ENCODE measurements at regions not wholly inside any gene's neighbourhood (a gene's known extent, or its start where the extent isn't known, plus 50 kb on each side); places are given as distances from the start of the nearest gene placed in this dataset.

DNA sequence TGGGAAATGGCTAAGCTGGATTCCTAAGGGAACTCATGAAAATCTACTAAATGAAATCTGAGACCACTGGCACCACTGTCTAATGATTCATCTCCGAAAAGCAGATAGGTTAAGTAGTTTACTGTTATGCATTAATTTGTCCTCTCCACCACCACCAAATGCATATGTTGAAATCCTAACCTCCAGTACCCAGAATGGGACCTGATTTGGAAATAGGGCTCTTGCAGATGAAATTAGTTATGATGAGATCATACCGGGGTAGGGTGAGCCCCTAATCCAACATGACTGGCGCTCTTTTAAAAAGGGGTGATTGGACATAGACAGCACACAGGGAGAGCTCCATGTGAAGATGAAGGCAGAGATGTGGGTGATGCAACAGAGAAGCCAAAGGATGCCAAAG is 124.9 kb upstream of the GUCY1A1 start:
- no peak overlapping the region for H3K4me2 ChIP-seq
- H2AFZ ChIP-seq = no peak overlapping the region

DNA sequence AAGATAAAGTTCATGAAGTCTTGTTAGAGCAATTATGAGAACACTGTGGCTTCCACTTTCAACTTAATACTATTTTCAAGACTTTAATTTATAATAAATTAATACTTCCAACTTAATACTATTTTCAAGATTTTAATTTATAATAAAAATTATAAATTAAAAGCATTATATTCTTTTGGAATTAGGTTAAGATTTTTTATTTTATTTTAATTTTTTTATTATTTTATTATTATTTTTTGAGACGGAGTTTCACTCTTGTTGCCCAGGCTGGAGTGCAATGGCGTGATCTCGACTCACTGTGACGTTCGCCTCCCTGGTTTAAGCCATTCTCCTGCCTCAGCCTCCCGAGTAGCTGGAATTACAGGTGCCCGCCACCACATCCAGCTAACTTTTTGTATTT is 126.0 kb upstream of the GUCY1A1 start:
- no peaks in the 10 kb centered on the region for H3K4me1 ChIP-seq (ENCODE audit: insufficient read depth)
- H3K27me3 ChIP-seq (ENCODE audit: insufficient read depth) = no peaks in the 10 kb centered on the region
- H3F3A ChIP-seq (replicated peaks; ENCODE audit: low read depth) = no peaks in the 10 kb centered on the region
- no peaks in the 10 kb centered on the region for H3K79me2 ChIP-seq (replicated peaks; ENCODE audit: insufficient read depth)
- no peak overlapping the region for H3K4me3 Mint-ChIP-seq
- no peaks in the 10 kb centered on the region for H3K4me1 Mint-ChIP-seq
- H3K9me2 ChIP-seq (ENCODE audit: insufficient read depth) = no peaks in the 10 kb centered on the region
- TF ChIP-seq, protein P1, sequence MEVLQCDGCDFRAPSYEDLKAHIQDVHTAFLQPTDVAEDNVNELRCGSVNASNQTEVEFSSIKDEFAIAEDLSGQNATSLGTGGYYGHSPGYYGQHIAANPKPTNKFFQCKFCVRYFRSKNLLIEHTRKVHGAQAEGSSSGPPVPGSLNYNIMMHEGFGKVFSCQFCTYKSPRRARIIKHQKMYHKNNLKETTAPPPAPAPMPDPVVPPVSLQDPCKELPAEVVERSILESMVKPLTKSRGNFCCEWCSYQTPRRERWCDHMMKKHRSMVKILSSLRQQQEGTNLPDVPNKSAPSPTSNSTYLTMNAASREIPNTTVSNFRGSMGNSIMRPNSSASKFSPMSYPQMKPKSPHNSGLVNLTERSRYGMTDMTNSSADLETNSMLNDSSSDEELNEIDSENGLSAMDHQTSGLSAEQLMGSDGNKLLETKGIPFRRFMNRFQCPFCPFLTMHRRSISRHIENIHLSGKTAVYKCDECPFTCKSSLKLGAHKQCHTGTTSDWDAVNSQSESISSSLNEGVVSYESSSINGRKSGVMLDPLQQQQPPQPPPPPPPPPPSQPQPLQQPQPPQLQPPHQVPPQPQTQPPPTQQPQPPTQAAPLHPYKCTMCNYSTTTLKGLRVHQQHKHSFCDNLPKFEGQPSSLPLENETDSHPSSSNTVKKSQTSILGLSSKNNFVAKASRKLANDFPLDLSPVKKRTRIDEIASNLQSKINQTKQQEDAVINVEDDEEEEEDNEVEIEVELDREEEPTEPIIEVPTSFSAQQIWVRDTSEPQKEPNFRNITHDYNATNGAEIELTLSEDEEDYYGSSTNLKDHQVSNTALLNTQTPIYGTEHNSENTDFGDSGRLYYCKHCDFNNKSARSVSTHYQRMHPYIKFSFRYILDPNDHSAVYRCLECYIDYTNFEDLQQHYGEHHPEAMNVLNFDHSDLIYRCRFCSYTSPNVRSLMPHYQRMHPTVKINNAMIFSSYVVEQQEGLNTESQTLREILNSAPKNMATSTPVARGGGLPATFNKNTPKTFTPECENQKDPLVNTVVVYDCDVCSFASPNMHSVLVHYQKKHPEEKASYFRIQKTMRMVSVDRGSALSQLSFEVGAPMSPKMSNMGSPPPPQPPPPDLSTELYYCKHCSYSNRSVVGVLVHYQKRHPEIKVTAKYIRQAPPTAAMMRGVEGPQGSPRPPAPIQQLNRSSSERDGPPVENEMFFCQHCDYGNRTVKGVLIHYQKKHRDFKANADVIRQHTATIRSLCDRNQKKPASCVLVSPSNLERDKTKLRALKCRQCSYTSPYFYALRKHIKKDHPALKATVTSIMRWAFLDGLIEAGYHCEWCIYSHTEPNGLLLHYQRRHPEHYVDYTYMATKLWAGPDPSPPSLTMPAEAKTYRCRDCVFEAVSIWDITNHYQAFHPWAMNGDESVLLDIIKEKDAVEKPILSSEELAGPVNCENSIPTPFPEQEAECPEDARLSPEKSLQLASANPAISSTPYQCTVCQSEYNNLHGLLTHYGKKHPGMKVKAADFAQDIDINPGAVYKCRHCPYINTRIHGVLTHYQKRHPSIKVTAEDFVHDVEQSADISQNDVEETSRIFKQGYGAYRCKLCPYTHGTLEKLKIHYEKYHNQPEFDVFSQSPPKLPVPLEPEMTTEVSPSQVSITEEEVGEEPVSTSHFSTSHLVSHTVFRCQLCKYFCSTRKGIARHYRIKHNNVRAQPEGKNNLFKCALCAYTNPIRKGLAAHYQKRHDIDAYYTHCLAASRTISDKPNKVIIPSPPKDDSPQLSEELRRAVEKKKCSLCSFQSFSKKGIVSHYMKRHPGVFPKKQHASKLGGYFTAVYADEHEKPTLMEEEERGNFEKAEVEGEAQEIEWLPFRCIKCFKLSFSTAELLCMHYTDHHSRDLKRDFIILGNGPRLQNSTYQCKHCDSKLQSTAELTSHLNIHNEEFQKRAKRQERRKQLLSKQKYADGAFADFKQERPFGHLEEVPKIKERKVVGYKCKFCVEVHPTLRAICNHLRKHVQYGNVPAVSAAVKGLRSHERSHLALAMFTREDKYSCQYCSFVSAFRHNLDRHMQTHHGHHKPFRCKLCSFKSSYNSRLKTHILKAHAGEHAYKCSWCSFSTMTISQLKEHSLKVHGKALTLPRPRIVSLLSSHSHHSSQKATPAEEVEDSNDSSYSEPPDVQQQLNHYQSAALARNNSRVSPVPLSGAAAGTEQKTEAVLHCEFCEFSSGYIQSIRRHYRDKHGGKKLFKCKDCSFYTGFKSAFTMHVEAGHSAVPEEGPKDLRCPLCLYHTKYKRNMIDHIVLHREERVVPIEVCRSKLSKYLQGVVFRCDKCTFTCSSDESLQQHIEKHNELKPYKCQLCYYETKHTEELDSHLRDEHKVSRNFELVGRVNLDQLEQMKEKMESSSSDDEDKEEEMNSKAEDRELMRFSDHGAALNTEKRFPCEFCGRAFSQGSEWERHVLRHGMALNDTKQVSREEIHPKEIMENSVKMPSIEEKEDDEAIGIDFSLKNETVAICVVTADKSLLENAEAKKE (CRISPR knock-in tag; IDR thresholded peaks at IDR 0.05) = no peak
- no peak for TF ChIP-seq NANOG (IDR thresholded peaks at IDR 0.05; ENCODE audit: borderline replicate concordance)
- H3K4me2 ChIP-seq = no peak overlapping the region
- no peaks in the 10 kb centered on the region for H4K20me1 ChIP-seq (replicated peaks; ENCODE audit: insufficient read depth)
- DNase-seq (ENCODE audit: low spot score) (no peak), ATAC-seq (no peak)
- no peak overlapping the region for H2AFZ ChIP-seq
- H3K9me3 Mint-ChIP-seq = peaks cover 13% of the 10 kb centered on the region
- H3K27me3 Mint-ChIP-seq (ENCODE audit: insufficient read depth, low read depth, poor library complexity) = no peaks in the 10 kb centered on the region
- H3K36me3 ChIP-seq (ENCODE audit: insufficient read depth) = no peaks in the 10 kb centered on the region
- no peak overlapping the region for H3K27ac Mint-ChIP-seq
- H3K27ac ChIP-seq (ENCODE audit: low read depth) = no peak overlapping the region
- peaks cover 5% of the 10 kb centered on the region; the same call in 2 of the 3 replicates for H3K36me3 Mint-ChIP-seq (ENCODE audit: low read depth)
- no peak overlapping the region for H3K4me3 ChIP-seq

More for the DNA sequence above, 124.9 kb upstream of the GUCY1A1 start:
- Mint-ChIP-seq H3K36me3 (ENCODE audit: low read depth) (peaks cover 5% of the 10 kb centered on the region; the same call in 2 of the 3 replicates), H3K27ac (no peak overlapping the region), H3K9me3 (peaks cover 13% of the 10 kb centered on the region), H3K4me3 (no peak overlapping the region), H3K27me3 (ENCODE audit: insufficient read depth, low read depth, poor library complexity) (no peaks in the 10 kb centered on the region), H3K4me1 (no peaks in the 10 kb centered on the region)
- H3K4me1 ChIP-seq (ENCODE audit: insufficient read depth) = no peaks in the 10 kb centered on the region
- no peaks in the 10 kb centered on the region for H3K27me3 ChIP-seq (ENCODE audit: insufficient read depth)
- no peak overlapping the region for H3K27ac ChIP-seq (ENCODE audit: low read depth)
- no peaks in the 10 kb centered on the region for H4K20me1 ChIP-seq (replicated peaks; ENCODE audit: insufficient read depth)
- H3F3A ChIP-seq (replicated peaks; ENCODE audit: low read depth) = no peaks in the 10 kb centered on the region
- no peaks in the 10 kb centered on the region for H3K36me3 ChIP-seq (ENCODE audit: insufficient read depth)
- DNase-seq (ENCODE audit: low spot score) (no peak), ATAC-seq (no peak)
- TF ChIP-seq STAT1 (IDR thresholded peaks at IDR 0.05; ENCODE audit: unreplicated experiment) = no peak
- no peak for TF ChIP-seq POLR2AphosphoS5 (IDR thresholded peaks at IDR 0.05; ENCODE audit: low read depth)
- TF ChIP-seq EZH2 (IDR thresholded peaks at IDR 0.05; ENCODE audit: low read depth, unreplicated experiment) = no peak
- no peak for TF ChIP-seq ZNF114 (CRISPR knock-in tag; IDR thresholded peaks at IDR 0.05)
- H3K79me2 ChIP-seq (replicated peaks; ENCODE audit: insufficient read depth) = no peaks in the 10 kb centered on the region
- H3K9me2 ChIP-seq (ENCODE audit: insufficient read depth) = no peaks in the 10 kb centered on the region
- H3K4me3 ChIP-seq = no peak overlapping the region

Data from GM23338 (cell line).